Mononuclear cell (primary cell): ENCODE measurements at regions not wholly inside any gene's neighbourhood (a gene's known extent, or its start where the extent isn't known, plus 50 kb on each side); places are given as distances from the start of the nearest gene placed in this dataset.

Experiments
- H3K27me3 ChIP-seq: 2 replicates; pipeline ENCODE4 v1.6.0; 2011; ENCODE audit warnings: low read length, control low read depth; ENCODE audit not compliant: insufficient read depth
- H3K4me1 ChIP-seq: 2 replicates; pipeline ENCODE4 v1.5.1; 2011; ENCODE audit warnings: mild to moderate bottlenecking, low read length, control low read depth; ENCODE audit not compliant: insufficient read depth
- H3K4me3 ChIP-seq: 2 replicates; pipeline ENCODE4 v1.5.1; 2011; ENCODE audit warnings: mild to moderate bottlenecking, low read length, moderate library complexity
- H3K9me3 ChIP-seq: 2 replicates; pipeline ENCODE4 v1.5.1; 2011; ENCODE audit warnings: low read depth, mild to moderate bottlenecking, control low read depth, low read length

DNA sequence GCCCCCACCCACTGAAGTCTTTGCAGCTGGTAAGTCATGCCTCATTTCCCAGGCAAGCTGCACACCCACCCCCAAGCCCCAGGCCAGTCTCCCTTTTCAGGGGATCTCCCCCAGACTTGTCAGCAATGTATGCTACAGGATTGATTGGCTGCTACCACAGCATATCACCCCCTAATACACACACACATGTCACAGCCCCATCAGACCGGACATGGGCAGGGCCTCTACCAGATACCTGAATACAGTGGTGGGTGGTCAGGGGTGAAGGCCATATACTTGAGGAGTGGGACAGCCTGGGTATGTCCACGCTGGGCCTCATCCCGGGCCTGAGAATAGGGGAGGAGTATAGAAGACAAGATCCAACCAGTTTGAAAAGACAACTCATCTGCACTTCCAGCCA lies 63.4 kb upstream of the ARAP3 start:
- no peak overlapping the region for H3K4me3 ChIP-seq
- no peaks in the 10 kb centered on the region for H3K9me3 ChIP-seq
- no peaks in the 10 kb centered on the region for H3K4me1 ChIP-seq
- H3K27me3 ChIP-seq: no peaks in the 10 kb centered on the region

DNA sequence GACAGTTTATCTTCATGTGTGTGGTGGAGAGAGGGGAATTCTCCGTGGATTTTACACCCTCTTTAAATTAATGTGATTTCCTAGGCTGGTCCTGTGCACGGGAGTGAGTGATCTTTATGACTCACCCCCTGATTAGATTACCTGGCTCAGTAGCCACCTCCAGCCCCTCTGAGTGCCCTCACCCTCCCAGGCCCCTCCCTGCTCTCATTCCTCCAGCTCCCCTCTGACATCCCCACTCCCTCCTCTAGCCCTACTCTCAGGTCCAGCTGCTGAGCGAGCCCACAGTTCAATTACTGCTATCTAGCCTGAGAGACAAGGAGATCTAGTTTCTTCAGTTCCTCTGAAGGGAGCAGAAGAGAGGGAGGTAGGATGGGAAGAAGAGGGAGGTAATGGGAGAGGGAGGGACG lies 61.8 kb upstream of the ARAP3 start:
- H3K9me3 ChIP-seq: no peaks in the 10 kb centered on the region
- H3K4me3 ChIP-seq: no peak overlapping the region
- H3K27me3 ChIP-seq: no peaks in the 10 kb centered on the region
- no peaks in the 10 kb centered on the region for H3K4me1 ChIP-seq

- Histone ChIP-seq H3K4me3 (no peak overlapping the region), H3K4me1 (no peaks in the 10 kb centered on the region), H3K9me3 (no peaks in the 10 kb centered on the region), H3K27me3 (no peaks in the 10 kb centered on the region)
Observed at GRCh38 chr5:141742866-141743851, 61.1 kb upstream of the ARAP3 start.

DNA sequence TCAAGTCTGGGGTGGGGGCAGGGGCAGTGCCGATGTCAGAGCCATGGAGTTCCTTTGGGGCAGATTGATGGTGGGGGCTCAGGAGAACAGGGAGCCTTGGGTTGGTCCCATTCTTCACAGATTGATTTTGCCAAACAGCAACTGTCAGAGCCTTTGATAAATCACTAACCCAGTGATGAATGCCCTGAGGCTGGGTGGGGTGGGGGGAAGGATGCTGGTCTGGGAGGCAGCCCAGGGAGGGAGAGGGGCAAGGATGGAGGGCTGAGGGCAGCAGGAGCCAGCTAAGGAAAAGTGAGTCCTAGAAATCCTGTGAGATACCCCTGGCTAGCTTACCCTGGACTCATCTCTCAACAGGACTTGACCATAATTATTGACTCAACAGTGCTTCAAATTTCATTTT lies 60.1 kb upstream of the ARAP3 start:
- Histone ChIP-seq H3K9me3 (no peaks in the 10 kb centered on the region), H3K27me3 (no peaks in the 10 kb centered on the region), H3K4me1 (no peaks in the 10 kb centered on the region), H3K4me3 (no peak overlapping the region)

GRCh38 chr5:141740885-141741284 lies 58.9 kb upstream of the ARAP3 start:
- H3K4me1 ChIP-seq: no peaks in the 10 kb centered on the region
- no peak overlapping the region for H3K4me3 ChIP-seq
- no peaks in the 10 kb centered on the region for H3K27me3 ChIP-seq
- no peaks in the 10 kb centered on the region for H3K9me3 ChIP-seq

DNA sequence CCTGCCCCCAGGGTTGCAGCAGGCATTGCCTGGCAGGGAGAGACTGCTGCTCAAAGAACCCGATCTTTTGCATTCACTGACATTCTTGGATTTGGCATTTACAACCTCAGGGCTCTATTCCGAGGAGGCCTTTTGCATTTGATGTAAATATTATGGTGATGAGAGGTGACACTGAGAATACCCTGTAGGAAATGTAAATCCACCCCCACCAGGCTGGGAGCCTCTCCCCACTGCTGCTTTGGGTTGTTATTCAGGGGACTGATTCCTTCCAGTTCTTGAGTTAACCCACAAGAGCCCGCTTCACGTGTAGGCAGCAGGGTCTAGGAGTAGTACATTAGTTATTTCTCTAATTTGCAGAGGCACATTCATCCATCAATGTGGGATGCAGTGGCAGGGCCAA lies 55.5 kb upstream of the ARAP3 start:
- no peaks in the 10 kb centered on the region for H3K27me3 ChIP-seq
- no peaks in the 10 kb centered on the region for H3K4me1 ChIP-seq
- no peak overlapping the region for H3K4me3 ChIP-seq
- H3K9me3 ChIP-seq: no peaks in the 10 kb centered on the region

GRCh38 chr5:141735823-141736222 lies 53.8 kb upstream of the ARAP3 start:
- no peaks in the 10 kb centered on the region for H3K4me1 ChIP-seq
- H3K4me3 ChIP-seq: no peak overlapping the region
- H3K27me3 ChIP-seq: no peaks in the 10 kb centered on the region
- no peaks in the 10 kb centered on the region for H3K9me3 ChIP-seq

GRCh38 chr5:141734501-141735229 lies 52.6 kb upstream of the ARAP3 start:
- Histone ChIP-seq H3K27me3 (no peaks in the 10 kb centered on the region), H3K4me3 (no peak overlapping the region), H3K9me3 (no peaks in the 10 kb centered on the region)

DNA sequence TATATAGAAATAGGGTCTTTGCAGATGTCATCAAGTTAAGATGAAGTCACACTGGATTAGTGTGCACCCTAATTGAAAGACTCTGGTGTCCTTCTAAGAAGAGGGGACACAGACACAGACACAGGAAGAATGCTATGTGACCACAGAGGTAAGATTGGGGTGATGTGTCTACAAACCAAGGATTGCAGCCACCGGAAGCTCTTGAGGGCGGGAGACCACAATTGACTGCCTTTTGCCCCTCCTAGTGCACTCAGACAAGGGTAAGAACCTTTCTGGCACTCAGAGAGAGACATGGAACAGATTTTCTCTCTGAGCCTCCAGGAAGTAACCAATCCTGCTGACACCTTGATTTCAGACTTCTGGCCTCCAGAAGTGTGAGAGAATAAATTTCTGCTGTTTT lies 51.2 kb upstream of the ARAP3 start:
- no peaks in the 10 kb centered on the region for H3K9me3 ChIP-seq
- no peak overlapping the region for H3K4me3 ChIP-seq
- H3K4me1 ChIP-seq: no peaks in the 10 kb centered on the region
- H3K27me3 ChIP-seq: no peaks in the 10 kb centered on the region

More at GRCh38 chr5:141734501-141735229, 52.6 kb upstream of the ARAP3 start:
- H3K4me1 ChIP-seq: no peaks in the 10 kb centered on the region

DNA sequence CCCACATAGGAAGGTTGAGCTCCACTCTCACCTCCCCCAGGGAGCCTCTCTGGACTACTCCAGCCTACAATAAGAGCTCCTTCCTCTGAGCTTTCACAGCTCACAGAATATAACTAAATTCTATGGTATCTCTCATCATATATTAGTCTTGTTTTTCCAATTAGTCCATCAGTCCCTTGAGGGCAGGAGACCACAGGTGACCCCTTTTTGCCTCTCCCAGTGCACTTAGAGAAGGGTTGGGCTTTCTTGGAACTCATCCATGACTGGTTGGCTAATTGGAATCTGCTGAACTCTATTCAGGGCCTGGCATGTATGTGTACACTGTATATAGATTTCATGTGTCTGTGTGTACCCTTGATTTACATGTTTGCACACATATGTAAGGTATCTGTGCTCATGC lies 50.4 kb upstream of the ARAP3 start:
- H3K4me1 ChIP-seq: no peaks in the 10 kb centered on the region
- no peaks in the 10 kb centered on the region for H3K9me3 ChIP-seq
- H3K4me3 ChIP-seq: no peak overlapping the region
- no peaks in the 10 kb centered on the region for H3K27me3 ChIP-seq
